DOHH2 (cell line): ENCODE measurements at regions not wholly inside any gene's neighbourhood (a gene's known extent, or its start where the extent isn't known, plus 50 kb on each side); places are given as distances from the start of the nearest gene placed in this dataset.

Experiments used
- CTCF ChIP-seq: fragments of 200-600 bp; sonication (generic); IDR thresholded peaks from one replicate; pipeline ENCODE4 v1.5.1; 2014; ENCODE audit warnings: antibody characterized with exemption, mild to moderate bottlenecking, low read depth, low read length; ENCODE audit not compliant: poor library complexity, severe bottlenecking
- EZH2phosphoT487 ChIP-seq: fragments of 200-600 bp; sonication (generic); IDR thresholded peaks from 2 replicates; pipeline ENCODE4 v1.6.1; 2017; ENCODE audit warnings: borderline replicate concordance, mild to moderate bottlenecking, antibody characterized with exemption, low read length, moderate library complexity, mixed read lengths

- TF ChIP-seq CTCF (no peak), EZH2phosphoT487 (no peak)
Measured at GRCh38 chr1:95451904-95452303, 217.9 kb downstream of the RWDD3 start.
